ENCODE measurements at regions not wholly inside any gene's neighbourhood (a gene's known extent, or its start where the extent isn't known, plus 50 kb on each side); places are given as distances from the start of the nearest gene placed in this dataset.
"Not testable (repeated sequence)": the region's sequence is repeated elsewhere in the genome, so short reads cannot be mapped to it uniquely, and the experiment has no call there.

- no peak for DNase-seq (ENCODE audit: low read depth in 2 of 2)
These were observed 271.5 kb upstream of the CDYL start for GRCh38 chr6:4504700-4505099.

GRCh38 chr6:4503700-4504099 lies 272.5 kb upstream of the CDYL start:
- no peak for DNase-seq (ENCODE audit: low read depth in 2 of 2)

GRCh38 chr6:4496284-4496683 lies 279.9 kb upstream of the CDYL start:
- no peak for DNase-seq (ENCODE audit: low read depth in 2 of 2)

- no peak for DNase-seq (ENCODE audit: low read depth in 2 of 2)
These were observed 284.5 kb upstream of the CDYL start for GRCh38 chr6:4491501-4492260.

GRCh38 chr6:4489538-4489937 lies 286.7 kb upstream of the CDYL start:
- no peak for DNase-seq (ENCODE audit: low read depth in 2 of 2)

- DNase-seq (ENCODE audit: low read depth in 2 of 2): no peak
These were observed 287.8 kb upstream of the CDYL start for GRCh38 chr6:4488389-4488788.

GRCh38 chr6:4487538-4487937 lies 288.7 kb upstream of the CDYL start:
- DNase-seq (ENCODE audit: low read depth in 2 of 2): no peak

GRCh38 chr6:4486568-4487315 lies 289.5 kb upstream of the CDYL start:
- no peak for DNase-seq (ENCODE audit: low read depth in 2 of 2)

- no peak for DNase-seq (ENCODE audit: low read depth in 2 of 2)
These were observed 290.5 kb upstream of the CDYL start for GRCh38 chr6:4485735-4486134.

- no peak for DNase-seq (ENCODE audit: low read depth in 2 of 2)
These were observed 293.7 kb upstream of the CDYL start for GRCh38 chr6:4482461-4482860.

GRCh38 chr6:4480788-4481735 lies 295.1 kb upstream of the CDYL start:
- DNase-seq (ENCODE audit: low read depth in 2 of 2): no peak

- DNase-seq (ENCODE audit: low read depth in 2 of 2): no peak
These were observed 298.1 kb upstream of the CDYL start for GRCh38 chr6:4478098-4478497.

GRCh38 chr6:4474810-4475209 lies 301.4 kb upstream of the CDYL start:
- no peak for DNase-seq (ENCODE audit: low read depth in 2 of 2)

GRCh38 chr6:4472969-4473642 lies 303.1 kb upstream of the CDYL start:
- DNase-seq (ENCODE audit: low read depth in 2 of 2): no peak

- DNase-seq (ENCODE audit: low read depth in 2 of 2): no peak
These were observed 304.0 kb upstream of the CDYL start for GRCh38 chr6:4472222-4472621.

GRCh38 chr6:4471515-4471914 lies 304.7 kb upstream of the CDYL start:
- not testable (repeated sequence) for DNase-seq (ENCODE audit: low read depth in 2 of 2)

- no peak for DNase-seq (ENCODE audit: low read depth in 2 of 2)
These were observed 305.4 kb upstream of the CDYL start for GRCh38 chr6:4470698-4471210.

- DNase-seq (ENCODE audit: low read depth in 2 of 2): no peak
These were observed 309.3 kb upstream of the CDYL start for GRCh38 chr6:4466769-4467480.

GRCh38 chr6:4466261-4466660 lies 309.9 kb upstream of the CDYL start:
- no peak for DNase-seq (ENCODE audit: low read depth in 2 of 2)

GRCh38 chr6:4464638-4465037 lies 311.6 kb upstream of the CDYL start:
- no peak for DNase-seq (ENCODE audit: low read depth in 2 of 2)

GRCh38 chr6:4463236-4463635 lies 313.0 kb upstream of the CDYL start:
- no peak for DNase-seq (ENCODE audit: low read depth in 2 of 2)

All from stimulated activated CD8-positive, alpha-beta memory T cell treated with anti-CD3 and anti-CD28 coated beads, Interleukin-7, amount 100 ng/mL, for 4 hours (primary cell).